HL-60 (cell line): ENCODE measurements at regions not wholly inside any gene's neighbourhood (a gene's known extent, or its start where the extent isn't known, plus 50 kb on each side); places are given as distances from the start of the nearest gene placed in this dataset.
"Not testable (repeated sequence)": the region's sequence is repeated elsewhere in the genome, so short reads cannot be mapped to it uniquely, and the experiment has no call there.

ENCODE experiments used
- CTCF ChIP-seq: IDR thresholded peaks from one replicate; pipeline ENCODE4 v1.5.1; 2011; ENCODE audit warnings: low read length, control low read depth, inconsistent platforms; ENCODE audit not compliant: insufficient read depth
- GABPA ChIP-seq: IDR thresholded peaks from 2 replicates; pipeline ENCODE4 v1.6.1; 2012; ENCODE audit warnings: low read depth
- POLR2AphosphoS5 ChIP-seq: IDR thresholded peaks from 2 replicates; pipeline ENCODE4 v1.6.1; 2012; ENCODE audit warnings: low read depth
- SPI1 ChIP-seq: IDR thresholded peaks from 2 replicates; pipeline ENCODE4 v1.6.1; 2012; ENCODE audit warnings: low read depth, mild to moderate bottlenecking, borderline replicate concordance
- TF ChIP-seq, protein P1 (sequence below): IDR thresholded peaks from 2 replicates; pipeline ENCODE4 v1.6.1; 2012; ENCODE audit warnings: low read depth; ENCODE audit not compliant: insufficient replicate concordance

- not testable (repeated sequence) for TF ChIP-seq CTCF, GABPA, POLR2AphosphoS5, SPI1
- TF ChIP-seq, protein P1, sequence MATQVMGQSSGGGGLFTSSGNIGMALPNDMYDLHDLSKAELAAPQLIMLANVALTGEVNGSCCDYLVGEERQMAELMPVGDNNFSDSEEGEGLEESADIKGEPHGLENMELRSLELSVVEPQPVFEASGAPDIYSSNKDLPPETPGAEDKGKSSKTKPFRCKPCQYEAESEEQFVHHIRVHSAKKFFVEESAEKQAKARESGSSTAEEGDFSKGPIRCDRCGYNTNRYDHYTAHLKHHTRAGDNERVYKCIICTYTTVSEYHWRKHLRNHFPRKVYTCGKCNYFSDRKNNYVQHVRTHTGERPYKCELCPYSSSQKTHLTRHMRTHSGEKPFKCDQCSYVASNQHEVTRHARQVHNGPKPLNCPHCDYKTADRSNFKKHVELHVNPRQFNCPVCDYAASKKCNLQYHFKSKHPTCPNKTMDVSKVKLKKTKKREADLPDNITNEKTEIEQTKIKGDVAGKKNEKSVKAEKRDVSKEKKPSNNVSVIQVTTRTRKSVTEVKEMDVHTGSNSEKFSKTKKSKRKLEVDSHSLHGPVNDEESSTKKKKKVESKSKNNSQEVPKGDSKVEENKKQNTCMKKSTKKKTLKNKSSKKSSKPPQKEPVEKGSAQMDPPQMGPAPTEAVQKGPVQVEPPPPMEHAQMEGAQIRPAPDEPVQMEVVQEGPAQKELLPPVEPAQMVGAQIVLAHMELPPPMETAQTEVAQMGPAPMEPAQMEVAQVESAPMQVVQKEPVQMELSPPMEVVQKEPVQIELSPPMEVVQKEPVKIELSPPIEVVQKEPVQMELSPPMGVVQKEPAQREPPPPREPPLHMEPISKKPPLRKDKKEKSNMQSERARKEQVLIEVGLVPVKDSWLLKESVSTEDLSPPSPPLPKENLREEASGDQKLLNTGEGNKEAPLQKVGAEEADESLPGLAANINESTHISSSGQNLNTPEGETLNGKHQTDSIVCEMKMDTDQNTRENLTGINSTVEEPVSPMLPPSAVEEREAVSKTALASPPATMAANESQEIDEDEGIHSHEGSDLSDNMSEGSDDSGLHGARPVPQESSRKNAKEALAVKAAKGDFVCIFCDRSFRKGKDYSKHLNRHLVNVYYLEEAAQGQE: not testable (repeated sequence)
These were observed 82.5 kb upstream of the TBCA start for GRCh38 chr5:77858678-77859077.
